SK-N-SH treated with all-trans-retinoic acid at 6 μM for 48 hours (cell line): ENCODE measurements at regions not wholly inside any gene's neighbourhood (a gene's known extent, or its start where the extent isn't known, plus 50 kb on each side); places are given as distances from the start of the nearest gene placed in this dataset.

Experiments used
- ATAC-seq: fragments of 200-7000 bp; cut with Tn5 transposase; 3 replicates; pipeline ENCODE4 v1.9.1; 2020; ENCODE audit warnings: mild to moderate bottlenecking, moderate library complexity
- ARNTL ChIP-seq: fragments of 450-650 bp; formaldehyde crosslinking; IDR thresholded peaks from 2 replicates; pipeline ENCODE4 v1.5.0; 2020; ENCODE audit warnings: low read depth, mild to moderate bottlenecking, moderate library complexity, borderline replicate concordance
- BACH2 ChIP-seq: fragments of 250-450 bp; sonication (Bioruptor Pico); IDR thresholded peaks from 2 replicates; pipeline ENCODE4 v1.9.0; 2021; ENCODE audit warnings: mild to moderate bottlenecking, borderline replicate concordance
- CSDC2 ChIP-seq: fragments of 250-450 bp; sonication (Bioruptor Pico); IDR thresholded peaks from 2 replicates; pipeline ENCODE4 v1.5.0; 2020; ENCODE audit warnings: mild to moderate bottlenecking, moderate library complexity
- ESRRG ChIP-seq: fragments of 250-450 bp; sonication (Bioruptor Pico); IDR thresholded peaks from 2 replicates; pipeline ENCODE4 v1.6.1; 2021; ENCODE audit warnings: mild to moderate bottlenecking
- GLIS3 ChIP-seq: fragments of 250-450 bp; sonication (Bioruptor Pico); IDR thresholded peaks from 2 replicates; pipeline ENCODE4 v1.5.0; 2020; ENCODE audit warnings: mild to moderate bottlenecking, moderate library complexity
- ISL1 ChIP-seq: fragments of 250-450 bp; sonication (Bioruptor Pico); IDR thresholded peaks from 2 replicates; pipeline ENCODE4 v2.1.2; 2022; ENCODE audit warnings: mild to moderate bottlenecking, moderate library complexity
- OSR1 ChIP-seq: fragments of 250-450 bp; sonication (Bioruptor Pico); IDR thresholded peaks from 2 replicates; pipeline ENCODE4 v1.8.0; 2022; ENCODE audit warnings: moderate library complexity, mild to moderate bottlenecking, inconsistent platforms
- PPARA ChIP-seq: fragments of 250-450 bp; sonication (Bioruptor Pico); IDR thresholded peaks from 2 replicates; pipeline ENCODE4 v1.5.0; 2020; ENCODE audit warnings: mild to moderate bottlenecking, borderline replicate concordance
- RARB ChIP-seq: fragments of 250-450 bp; sonication (Bioruptor Pico); IDR thresholded peaks from 2 replicates; pipeline ENCODE4 v1.8.0; 2021; ENCODE audit warnings: mild to moderate bottlenecking, moderate library complexity
- SNAI2 ChIP-seq: fragments of 250-450 bp; sonication (Bioruptor Pico); IDR thresholded peaks from 2 replicates; pipeline ENCODE4 v1.5.0; 2020; ENCODE audit warnings: mild to moderate bottlenecking, moderate library complexity
- TCF4 ChIP-seq: fragments of 250-450 bp; sonication (Bioruptor Pico); IDR thresholded peaks from 2 replicates; pipeline ENCODE4 v1.8.0; 2021; ENCODE audit warnings: mild to moderate bottlenecking, moderate library complexity, borderline replicate concordance
- TOX ChIP-seq: fragments of 250-450 bp; sonication (Bioruptor Pico); IDR thresholded peaks from 2 replicates; pipeline ENCODE4 v1.8.0; 2021; ENCODE audit warnings: mild to moderate bottlenecking, moderate library complexity, borderline replicate concordance
- TSHZ2 ChIP-seq: fragments of 250-450 bp; sonication (Bioruptor Pico); IDR thresholded peaks from 2 replicates; pipeline ENCODE4 v1.5.0; 2020; ENCODE audit warnings: mild to moderate bottlenecking, moderate library complexity
- ZC3H10 ChIP-seq: fragments of 250-450 bp; sonication (Bioruptor Pico); IDR thresholded peaks from 2 replicates; pipeline ENCODE4 v1.5.1; 2021; ENCODE audit warnings: mild to moderate bottlenecking, moderate library complexity
- ZFP3 ChIP-seq: fragments of 250-450 bp; sonication (Bioruptor Pico); IDR thresholded peaks from 2 replicates; pipeline ENCODE4 v1.5.0; 2020; ENCODE audit warnings: mild to moderate bottlenecking, moderate library complexity
- ZFP30 ChIP-seq: fragments of 450-650 bp; formaldehyde crosslinking; IDR thresholded peaks from 2 replicates; pipeline ENCODE4 v1.5.0; 2022; ENCODE audit warnings: mild to moderate bottlenecking, moderate library complexity
- ZNF565 ChIP-seq: fragments of 450-650 bp; formaldehyde crosslinking; conservative IDR thresholded peaks from 2 replicates; pipeline ENCODE4 v1.5.0; 2020; ENCODE audit warnings: low read depth, mild to moderate bottlenecking, moderate library complexity
- ZNF8 ChIP-seq: fragments of 450-650 bp; formaldehyde crosslinking; IDR thresholded peaks from 2 replicates; pipeline ENCODE4 v1.5.0; 2020; ENCODE audit warnings: mild to moderate bottlenecking, moderate library complexity
- TF ChIP-seq, protein P1 (sequence below): fragments of 250-450 bp; sonication (Bioruptor Pico); IDR thresholded peaks from 2 replicates; pipeline ENCODE4 v1.8.0; 2020; ENCODE audit warnings: mild to moderate bottlenecking, moderate library complexity, borderline replicate concordance
- TF ChIP-seq, protein P2 (sequence below): fragments of 250-450 bp; sonication (Bioruptor Pico); IDR thresholded peaks from 2 replicates; pipeline ENCODE4 v1.5.1; 2021; ENCODE audit warnings: mild to moderate bottlenecking, moderate library complexity
- TF ChIP-seq, protein P3 (sequence below): fragments of 250-450 bp; sonication (Bioruptor Pico); IDR thresholded peaks from 2 replicates; pipeline ENCODE4 v1.8.0; 2021; ENCODE audit warnings: low read depth, mild to moderate bottlenecking, moderate library complexity, borderline replicate concordance
- TF ChIP-seq, protein P4 (sequence below): fragments of 250-450 bp; sonication (Bioruptor Pico); IDR thresholded peaks from 2 replicates; pipeline ENCODE4 v1.5.1; 2020; ENCODE audit warnings: low read depth, mild to moderate bottlenecking, moderate library complexity

DNA sequence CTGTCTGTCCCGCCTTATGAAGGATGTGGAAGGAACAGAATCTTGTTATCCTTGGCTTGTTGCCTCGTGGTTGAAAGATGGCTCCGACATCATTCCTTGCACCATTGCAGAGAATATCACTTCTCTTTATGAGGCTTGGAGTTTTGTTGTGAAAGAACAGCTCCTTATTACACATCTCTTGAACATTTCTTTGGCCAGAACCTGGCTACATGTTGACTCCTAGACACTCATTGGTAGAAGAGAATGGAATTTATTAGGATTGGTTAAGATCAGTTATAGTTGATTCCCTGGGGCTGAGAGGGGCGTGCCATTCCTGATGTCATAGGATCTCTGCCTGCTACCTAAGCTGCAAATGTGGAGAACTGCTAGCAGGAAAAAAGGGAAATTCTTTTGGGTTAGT lies 180.5 kb upstream of the CTBP2 start:
- no peak for ATAC-seq

GRCh38 chr10:125337510-125337909 lies 177.1 kb upstream of the CTBP2 start:
- ATAC-seq, result no peak
- TF ChIP-seq GLIS3 (no peak), ZFP30 (CRISPR knock-in tag) (no peak), ISL1 (CRISPR knock-in tag) (no peak), TSHZ2 (CRISPR knock-in tag) (no peak), CSDC2 (CRISPR knock-in tag) (no peak), TCF4 (CRISPR knock-in tag) (no peak), ESRRG (CRISPR knock-in tag) (no peak), ZNF565 (CRISPR knock-in tag) (no peak), BACH2 (CRISPR knock-in tag) (no peak), TOX (CRISPR knock-in tag) (no peak), PPARA (CRISPR knock-in tag) (no peak), RARB (CRISPR knock-in tag) (no peak), OSR1 (CRISPR knock-in tag) (no peak), ZC3H10 (CRISPR knock-in tag) (no peak), ZNF8 (CRISPR knock-in tag) (no peak), SNAI2 (CRISPR knock-in tag) (no peak), ZFP3 (no peak)
- TF ChIP-seq, protein P1, sequence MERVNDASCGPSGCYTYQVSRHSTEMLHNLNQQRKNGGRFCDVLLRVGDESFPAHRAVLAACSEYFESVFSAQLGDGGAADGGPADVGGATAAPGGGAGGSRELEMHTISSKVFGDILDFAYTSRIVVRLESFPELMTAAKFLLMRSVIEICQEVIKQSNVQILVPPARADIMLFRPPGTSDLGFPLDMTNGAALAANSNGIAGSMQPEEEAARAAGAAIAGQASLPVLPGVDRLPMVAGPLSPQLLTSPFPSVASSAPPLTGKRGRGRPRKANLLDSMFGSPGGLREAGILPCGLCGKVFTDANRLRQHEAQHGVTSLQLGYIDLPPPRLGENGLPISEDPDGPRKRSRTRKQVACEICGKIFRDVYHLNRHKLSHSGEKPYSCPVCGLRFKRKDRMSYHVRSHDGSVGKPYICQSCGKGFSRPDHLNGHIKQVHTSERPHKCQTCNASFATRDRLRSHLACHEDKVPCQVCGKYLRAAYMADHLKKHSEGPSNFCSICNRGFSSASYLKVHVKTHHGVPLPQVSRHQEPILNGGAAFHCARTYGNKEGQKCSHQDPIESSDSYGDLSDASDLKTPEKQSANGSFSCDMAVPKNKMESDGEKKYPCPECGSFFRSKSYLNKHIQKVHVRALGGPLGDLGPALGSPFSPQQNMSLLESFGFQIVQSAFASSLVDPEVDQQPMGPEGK (CRISPR knock-in tag), result no peak
- TF ChIP-seq, protein P2, sequence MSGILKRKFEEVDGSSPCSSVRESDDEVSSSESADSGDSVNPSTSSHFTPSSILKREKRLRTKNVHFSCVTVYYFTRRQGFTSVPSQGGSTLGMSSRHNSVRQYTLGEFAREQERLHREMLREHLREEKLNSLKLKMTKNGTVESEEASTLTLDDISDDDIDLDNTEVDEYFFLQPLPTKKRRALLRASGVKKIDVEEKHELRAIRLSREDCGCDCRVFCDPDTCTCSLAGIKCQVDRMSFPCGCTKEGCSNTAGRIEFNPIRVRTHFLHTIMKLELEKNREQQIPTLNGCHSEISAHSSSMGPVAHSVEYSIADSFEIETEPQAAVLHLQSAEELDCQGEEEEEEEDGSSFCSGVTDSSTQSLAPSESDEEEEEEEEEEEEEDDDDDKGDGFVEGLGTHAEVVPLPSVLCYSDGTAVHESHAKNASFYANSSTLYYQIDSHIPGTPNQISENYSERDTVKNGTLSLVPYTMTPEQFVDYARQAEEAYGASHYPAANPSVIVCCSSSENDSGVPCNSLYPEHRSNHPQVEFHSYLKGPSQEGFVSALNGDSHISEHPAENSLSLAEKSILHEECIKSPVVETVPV, result no peak
- TF ChIP-seq, protein P3, sequence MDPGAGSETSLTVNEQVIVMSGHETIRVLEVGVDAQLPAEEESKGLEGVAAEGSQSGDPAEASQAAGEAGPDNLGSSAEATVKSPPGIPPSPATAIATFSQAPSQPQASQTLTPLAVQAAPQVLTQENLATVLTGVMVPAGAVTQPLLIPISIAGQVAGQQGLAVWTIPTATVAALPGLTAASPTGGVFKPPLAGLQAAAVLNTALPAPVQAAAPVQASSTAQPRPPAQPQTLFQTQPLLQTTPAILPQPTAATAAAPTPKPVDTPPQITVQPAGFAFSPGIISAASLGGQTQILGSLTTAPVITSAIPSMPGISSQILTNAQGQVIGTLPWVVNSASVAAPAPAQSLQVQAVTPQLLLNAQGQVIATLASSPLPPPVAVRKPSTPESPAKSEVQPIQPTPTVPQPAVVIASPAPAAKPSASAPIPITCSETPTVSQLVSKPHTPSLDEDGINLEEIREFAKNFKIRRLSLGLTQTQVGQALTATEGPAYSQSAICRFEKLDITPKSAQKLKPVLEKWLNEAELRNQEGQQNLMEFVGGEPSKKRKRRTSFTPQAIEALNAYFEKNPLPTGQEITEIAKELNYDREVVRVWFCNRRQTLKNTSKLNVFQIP, result no peak
- TF ChIP-seq, all 23 proteins: peak for 0

More for the DNA sequence above, 180.5 kb upstream of the CTBP2 start:
- TF ChIP-seq ZFP30 (CRISPR knock-in tag), result no peak
- TF ChIP-seq, protein P4, sequence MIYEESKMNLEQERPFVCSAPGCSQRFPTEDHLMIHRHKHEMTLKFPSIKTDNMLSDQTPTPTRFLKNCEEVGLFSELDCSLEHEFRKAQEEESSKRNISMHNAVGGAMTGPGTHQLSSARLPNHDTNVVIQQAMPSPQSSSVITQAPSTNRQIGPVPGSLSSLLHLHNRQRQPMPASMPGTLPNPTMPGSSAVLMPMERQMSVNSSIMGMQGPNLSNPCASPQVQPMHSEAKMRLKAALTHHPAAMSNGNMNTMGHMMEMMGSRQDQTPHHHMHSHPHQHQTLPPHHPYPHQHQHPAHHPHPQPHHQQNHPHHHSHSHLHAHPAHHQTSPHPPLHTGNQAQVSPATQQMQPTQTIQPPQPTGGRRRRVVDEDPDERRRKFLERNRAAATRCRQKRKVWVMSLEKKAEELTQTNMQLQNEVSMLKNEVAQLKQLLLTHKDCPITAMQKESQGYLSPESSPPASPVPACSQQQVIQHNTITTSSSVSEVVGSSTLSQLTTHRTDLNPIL (CRISPR knock-in tag), result no peak

DNA sequence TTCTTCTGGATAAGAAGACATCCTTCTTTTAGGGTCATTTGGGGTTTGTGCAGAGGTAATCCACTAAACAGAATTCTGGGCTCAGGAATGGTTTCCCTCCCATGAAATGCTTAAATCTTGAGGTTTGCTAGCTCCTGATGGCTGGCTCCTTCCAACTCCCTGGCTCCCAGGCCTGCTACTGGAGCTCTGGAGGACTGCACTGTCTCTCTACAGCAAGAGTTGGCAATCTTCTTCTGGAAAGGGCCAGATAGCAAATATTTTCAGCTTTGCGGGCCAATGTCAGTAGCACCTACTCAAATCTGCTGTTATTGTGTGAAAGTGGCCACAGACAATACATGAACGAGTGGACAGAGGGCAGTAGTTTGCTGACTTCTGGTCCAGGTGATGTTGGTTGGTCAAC lies 174.2 kb upstream of the CTBP2 start:
- no peak for ATAC-seq
- TF ChIP-seq ZFP30 (CRISPR knock-in tag), result no peak
- TF ChIP-seq BACH2 (CRISPR knock-in tag), result no peak
- no peak for TF ChIP-seq ZC3H10 (CRISPR knock-in tag)
- no peak for TF ChIP-seq CSDC2 (CRISPR knock-in tag)
- no peak for TF ChIP-seq ARNTL (CRISPR knock-in tag)
- TF ChIP-seq, all 23 proteins: peak for 0
